ENCODE measurements at regions not wholly inside any gene's neighbourhood (a gene's known extent, or its start where the extent isn't known, plus 50 kb on each side); places are given as distances from the start of the nearest gene placed in this dataset.

DNA sequence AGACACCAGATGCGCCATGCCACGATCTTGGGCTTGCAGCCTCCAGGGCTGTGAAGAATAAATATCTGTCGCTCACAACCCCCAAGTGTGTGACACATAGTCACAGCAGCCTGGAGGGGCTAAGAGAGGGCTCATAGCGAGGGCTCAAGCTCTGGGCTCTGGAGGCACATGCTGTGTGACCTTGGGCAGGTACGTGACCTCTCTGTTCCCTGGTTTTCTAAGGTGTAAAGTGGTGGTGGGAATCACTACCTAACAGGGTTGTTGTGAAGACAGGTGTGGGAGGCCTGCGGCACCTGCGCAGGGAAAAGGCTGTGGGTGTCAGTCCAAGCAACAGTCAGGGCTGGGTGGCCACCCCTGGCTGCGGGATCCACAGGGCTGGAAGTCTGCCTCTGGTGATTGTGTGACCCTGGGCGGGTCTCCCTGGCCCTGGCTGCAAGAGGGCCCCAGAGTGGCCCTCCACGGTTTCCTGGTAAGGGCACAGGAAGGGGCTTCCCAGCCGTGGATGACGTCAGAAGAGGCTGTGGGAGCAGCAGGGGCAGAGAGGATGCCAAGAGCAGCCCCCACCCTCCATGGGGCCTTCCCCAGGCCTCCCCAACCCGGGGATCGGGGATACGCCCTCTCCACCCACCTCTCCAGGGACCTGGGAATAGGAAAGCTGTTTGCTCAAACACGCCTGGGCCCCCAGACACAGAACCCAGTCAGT lies 218.8 kb upstream of the SGCG start:
- no peaks in the 10 kb centered on the region for H3K9me1 ChIP-seq (ENCODE audit: insufficient read depth, low read length)
- no peak overlapping the region for H4K91ac ChIP-seq (ENCODE audit: insufficient read depth, low read depth, low read length)
- in situ Hi-C loops (cut with MboI; ENCODE audit: low sequenced_read_pairs) (no loop called here), intact Hi-C loops (cut with micrococcal nuclease) (no loop called here), dilution Hi-C loops (cut with HindIII; ENCODE audit: low sequenced_read_pairs, unreplicated experiment) (no loop called here)
- TF ChIP-seq, protein P1, sequence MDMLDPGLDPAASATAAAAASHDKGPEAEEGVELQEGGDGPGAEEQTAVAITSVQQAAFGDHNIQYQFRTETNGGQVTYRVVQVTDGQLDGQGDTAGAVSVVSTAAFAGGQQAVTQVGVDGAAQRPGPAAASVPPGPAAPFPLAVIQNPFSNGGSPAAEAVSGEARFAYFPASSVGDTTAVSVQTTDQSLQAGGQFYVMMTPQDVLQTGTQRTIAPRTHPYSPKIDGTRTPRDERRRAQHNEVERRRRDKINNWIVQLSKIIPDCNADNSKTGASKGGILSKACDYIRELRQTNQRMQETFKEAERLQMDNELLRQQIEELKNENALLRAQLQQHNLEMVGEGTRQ (IDR thresholded peaks at IDR 0.05; ENCODE audit: low read depth, low read length): no peak
- TF ChIP-seq NFE2L2 (IDR thresholded peaks at IDR 0.05; ENCODE audit: low read depth, low read length) (no peak), BHLHE40 (IDR thresholded peaks at IDR 0.05; ENCODE audit: low read depth, low read length) (no peak), MAZ (IDR thresholded peaks at IDR 0.05; ENCODE audit: borderline replicate concordance, low read depth, low read length) (no peak), RFX5 (IDR thresholded peaks at IDR 0.05; ENCODE audit: low read depth, low read length) (no peak), CHD1 (IDR thresholded peaks at IDR 0.05; ENCODE audit: low read depth, low read length) (no peak), MAFK (IDR thresholded peaks at IDR 0.05; ENCODE audit: low read depth, low read length) (no peak), RAD21 (IDR thresholded peaks at IDR 0.05; ENCODE audit: low read length) (no peak), SMC3 (IDR thresholded peaks at IDR 0.05; ENCODE audit: low read depth, low read length) (no peak), FOS (IDR thresholded peaks at IDR 0.05; ENCODE audit: low read depth, low read length) (no peak), RCOR1 (IDR thresholded peaks at IDR 0.05; ENCODE audit: insufficient replicate concordance, low read length) (no peak), MXI1 (IDR thresholded peaks at IDR 0.05; ENCODE audit: borderline replicate concordance, low read depth, low read length) (no peak), CEBPB (IDR thresholded peaks at IDR 0.05; ENCODE audit: low read depth, low read length) (no peak), POLR2A (IDR thresholded peaks at IDR 0.05; ENCODE audit: low read depth, low read length) (no peak)
- TF ChIP-seq, protein P2, sequence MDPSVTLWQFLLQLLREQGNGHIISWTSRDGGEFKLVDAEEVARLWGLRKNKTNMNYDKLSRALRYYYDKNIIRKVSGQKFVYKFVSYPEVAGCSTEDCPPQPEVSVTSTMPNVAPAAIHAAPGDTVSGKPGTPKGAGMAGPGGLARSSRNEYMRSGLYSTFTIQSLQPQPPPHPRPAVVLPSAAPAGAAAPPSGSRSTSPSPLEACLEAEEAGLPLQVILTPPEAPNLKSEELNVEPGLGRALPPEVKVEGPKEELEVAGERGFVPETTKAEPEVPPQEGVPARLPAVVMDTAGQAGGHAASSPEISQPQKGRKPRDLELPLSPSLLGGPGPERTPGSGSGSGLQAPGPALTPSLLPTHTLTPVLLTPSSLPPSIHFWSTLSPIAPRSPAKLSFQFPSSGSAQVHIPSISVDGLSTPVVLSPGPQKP (IDR thresholded peaks at IDR 0.05; ENCODE audit: borderline replicate concordance, low read depth, low read length): no peak
- TF ChIP-seq, protein P3, sequence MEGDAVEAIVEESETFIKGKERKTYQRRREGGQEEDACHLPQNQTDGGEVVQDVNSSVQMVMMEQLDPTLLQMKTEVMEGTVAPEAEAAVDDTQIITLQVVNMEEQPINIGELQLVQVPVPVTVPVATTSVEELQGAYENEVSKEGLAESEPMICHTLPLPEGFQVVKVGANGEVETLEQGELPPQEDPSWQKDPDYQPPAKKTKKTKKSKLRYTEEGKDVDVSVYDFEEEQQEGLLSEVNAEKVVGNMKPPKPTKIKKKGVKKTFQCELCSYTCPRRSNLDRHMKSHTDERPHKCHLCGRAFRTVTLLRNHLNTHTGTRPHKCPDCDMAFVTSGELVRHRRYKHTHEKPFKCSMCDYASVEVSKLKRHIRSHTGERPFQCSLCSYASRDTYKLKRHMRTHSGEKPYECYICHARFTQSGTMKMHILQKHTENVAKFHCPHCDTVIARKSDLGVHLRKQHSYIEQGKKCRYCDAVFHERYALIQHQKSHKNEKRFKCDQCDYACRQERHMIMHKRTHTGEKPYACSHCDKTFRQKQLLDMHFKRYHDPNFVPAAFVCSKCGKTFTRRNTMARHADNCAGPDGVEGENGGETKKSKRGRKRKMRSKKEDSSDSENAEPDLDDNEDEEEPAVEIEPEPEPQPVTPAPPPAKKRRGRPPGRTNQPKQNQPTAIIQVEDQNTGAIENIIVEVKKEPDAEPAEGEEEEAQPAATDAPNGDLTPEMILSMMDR (conservative IDR thresholded peaks at IDR 0.05; ENCODE audit: low read depth, low read length): no peak
- H2BK15ac ChIP-seq (ENCODE audit: low read depth, low read length): no peak overlapping the region
- WGBS, 2 experiments (ENCODE audit: extremely low coverage in 2 of 2, insufficient read length in 1 of 2): 43% methylated on average over 4 of the region's 16 CpGs; no CpG with 5 or more reads in 1 of the 2 experiments
- no peaks in the 10 kb centered on the region for H3K4me1 ChIP-seq (ENCODE audit: control insufficient read depth, insufficient read depth, low read length)
- DNase-seq (no peak), ATAC-seq (ENCODE audit: low read depth) (no peak)
- BruUV-seq (replicated peaks): no TSS peak
- no peak overlapping the region for H3K9ac ChIP-seq (ENCODE audit: low read depth, low read length)
- no peak overlapping the region for H3K4ac ChIP-seq (ENCODE audit: low read depth, low read length)
- H3K56ac ChIP-seq (ENCODE audit: extremely low read depth, insufficient read depth, low read length): no peak overlapping the region
- no peak overlapping the region for H4K8ac ChIP-seq (ENCODE audit: low read depth in 2 of 2, low read length in 2 of 2)
- no peak overlapping the region for H2AK9ac ChIP-seq (replicated peaks; ENCODE audit: low read depth, low read length, poor library complexity)
- no peak overlapping the region for H3K4me3 ChIP-seq (ENCODE audit: insufficient read depth, low read depth, low read length)
- H3K4me2 ChIP-seq (ENCODE audit: low read depth, low read length): no peak overlapping the region
- no peaks in the 10 kb centered on the region for H3K79me1 ChIP-seq (ENCODE audit: low read depth in 1 of 2, low read length in 2 of 2)
- no peak overlapping the region for H3K14ac ChIP-seq (replicated peaks; ENCODE audit: low read depth, low read length)
- no peak overlapping the region for H2BK5ac ChIP-seq (ENCODE audit: low read depth, low read length, poor library complexity, severe bottlenecking)
- no peak overlapping the region for H3K18ac ChIP-seq (ENCODE audit: low read depth, low read length)
- no peak overlapping the region for H2BK20ac ChIP-seq (ENCODE audit: low read depth, low read length)
- ChIA-PET POLR2A (ENCODE audit: unreplicated experiment) (no interaction called here), CTCF (no interaction called here)
- H4K5ac ChIP-seq (ENCODE audit: low read depth, low read length): no peak overlapping the region
- no peaks in the 10 kb centered on the region for H4K20me1 ChIP-seq (ENCODE audit: insufficient read depth, low read length)
- H3K23ac ChIP-seq (ENCODE audit: low read depth, low read length): no peak overlapping the region
- no peaks in the 10 kb centered on the region for H3K27me3 ChIP-seq (ENCODE audit: control insufficient read depth, insufficient read depth, low read length)
- H3K9me3 ChIP-seq (ENCODE audit: control insufficient read depth, insufficient read depth, low read length): no peaks in the 10 kb centered on the region
- H3K27ac ChIP-seq (ENCODE audit: insufficient read depth, low read length): no peak overlapping the region
- no peaks in the 10 kb centered on the region for H3K36me3 ChIP-seq (ENCODE audit: control insufficient read depth, insufficient read depth, low read length)
- no peak overlapping the region for H2AFZ ChIP-seq (replicated peaks; ENCODE audit: low read length, poor library complexity)
- H2BK120ac ChIP-seq (ENCODE audit: low read depth, low read length): no peak overlapping the region
- H2AK5ac ChIP-seq (ENCODE audit: low read depth, low read length): no peak overlapping the region
